Neural cell (in vitro differentiated cells): ENCODE measurements at regions not wholly inside any gene's neighbourhood (a gene's known extent, or its start where the extent isn't known, plus 50 kb on each side); places are given as distances from the start of the nearest gene placed in this dataset.

Experiments
- H2AFZ ChIP-seq: fragments of 200-600, 300-800 bp; sonication (generic), shearing (Covaris generic); 2 replicates; pipeline ENCODE4 v1.6.0; 2014; ENCODE audit warnings: low read depth, mild to moderate bottlenecking, antibody characterized with exemption, low read length, moderate library complexity
- H3F3A ChIP-seq: fragments of 200-600 bp; shearing (Covaris generic); 2 replicates; pipeline ENCODE4 v1.6.1; 2016; ENCODE audit warnings: mild to moderate bottlenecking, moderate library complexity, mixed read lengths, antibody characterized with exemption, low read length; ENCODE audit not compliant: insufficient read depth, poor library complexity, severe bottlenecking
- H3K27ac ChIP-seq: fragments of 200-600, 300-800 bp; sonication (generic), shearing (Covaris generic); 2 replicates; pipeline ENCODE4 v1.5.1; 2014; ENCODE audit warnings: mild to moderate bottlenecking, low read length, moderate library complexity
- H3K27me3 ChIP-seq: fragments of 300-800, 200-600 bp; sonication (generic), shearing (Covaris generic); 2 replicates; pipeline ENCODE4 v1.6.0; 2014; ENCODE audit warnings: mild to moderate bottlenecking, low read depth, low read length, moderate library complexity; ENCODE audit not compliant: insufficient read depth
- H3K36me3 ChIP-seq: fragments of 300-800, 200-600 bp; sonication (generic), shearing (Covaris generic); 2 replicates; pipeline ENCODE4 v1.5.1; 2014; ENCODE audit warnings: mild to moderate bottlenecking, antibody characterized with exemption, low read length, moderate library complexity; ENCODE audit not compliant: insufficient read depth
- H3K4me2 ChIP-seq: fragments of 300-800, 200-600 bp; sonication (generic), shearing (Covaris generic); 2 replicates; pipeline ENCODE4 v1.6.0; 2014; ENCODE audit warnings: mild to moderate bottlenecking, low read length
- H3K4me3 ChIP-seq: fragments of 300-800, 200-600 bp; sonication (generic), shearing (Covaris generic); 2 replicates; pipeline ENCODE4 v1.5.1; 2014; ENCODE audit warnings: mild to moderate bottlenecking, low read length, moderate library complexity
- H3K79me2 ChIP-seq: fragments of 200-600 bp; shearing (Covaris generic); replicated peaks from 2 replicates; pipeline ENCODE4 v1.6.0; 2014; ENCODE audit warnings: mild to moderate bottlenecking, low read length, moderate library complexity; ENCODE audit not compliant: insufficient read depth
- H3K9ac ChIP-seq: fragments of 300-800, 200-600 bp; sonication (generic), shearing (Covaris generic); 2 replicates; pipeline ENCODE4 v1.6.1; 2016; ENCODE audit warnings: mild to moderate bottlenecking, low read length, mixed read lengths
- H3K9me2 ChIP-seq: fragments of 200-600 bp; shearing (Covaris generic); 2 replicates; pipeline ENCODE4 v1.6.1; 2016; ENCODE audit warnings: mild to moderate bottlenecking, low read length, mixed read lengths; ENCODE audit not compliant: insufficient read depth
- H3K9me3 ChIP-seq: fragments of 200-600, 300-800 bp; sonication (generic), shearing (Covaris generic); 2 replicates; pipeline ENCODE4 v1.6.1; 2016; ENCODE audit warnings: mild to moderate bottlenecking, mixed run types, low read length, moderate library complexity, mixed read lengths
- H4K20me1 ChIP-seq: fragments of 200-600 bp; shearing (Covaris generic); 2 replicates; pipeline ENCODE4 v1.6.1; 2016; ENCODE audit warnings: mild to moderate bottlenecking, mixed run types; ENCODE audit not compliant: insufficient read depth
- CTCF ChIP-seq: fragments of 450-650 bp; IDR thresholded peaks from 2 replicates; pipeline ENCODE4 v1.5.1; 2014; ENCODE audit warnings: antibody characterized with exemption, mild to moderate bottlenecking, moderate library complexity; ENCODE audit not compliant: poor library complexity, severe bottlenecking
- EP300 ChIP-seq: fragments of 450-650 bp; conservative IDR thresholded peaks from 2 replicates; pipeline ENCODE4 v1.6.1; 2014; ENCODE audit warnings: antibody characterized with exemption, mild to moderate bottlenecking, moderate library complexity; ENCODE audit not compliant: poor library complexity, severe bottlenecking
- EZH2 ChIP-seq: fragments of 200-600, 300-800 bp; shearing (Covaris generic), sonication (generic); IDR thresholded peaks from 2 replicates; pipeline ENCODE4 v1.6.1; 2014; ENCODE audit warnings: antibody characterized with exemption, low read length, borderline replicate concordance, mild to moderate bottlenecking; ENCODE audit not compliant: insufficient read depth, poor library complexity, severe bottlenecking
- MXI1 ChIP-seq: fragments of 450-650 bp; conservative IDR thresholded peaks from 2 replicates; pipeline ENCODE4 v1.6.1; 2014; ENCODE audit warnings: antibody characterized with exemption, mild to moderate bottlenecking; ENCODE audit not compliant: poor library complexity, severe bottlenecking
- POLR2AphosphoS5 ChIP-seq: IDR thresholded peaks from 2 replicates; pipeline ENCODE4 v1.6.1; 2012
- RAD21 ChIP-seq: fragments of 450-650 bp; conservative IDR thresholded peaks from 2 replicates; pipeline ENCODE4 v1.6.1; 2014; ENCODE audit warnings: antibody characterized with exemption, mild to moderate bottlenecking, moderate library complexity
- SMC3 ChIP-seq: fragments of 450-650 bp; conservative IDR thresholded peaks from 2 replicates; pipeline ENCODE4 v1.6.1; 2014; ENCODE audit warnings: antibody characterized with exemption, mild to moderate bottlenecking, moderate library complexity; ENCODE audit not compliant: poor library complexity
- TAF1 ChIP-seq: IDR thresholded peaks from 2 replicates; pipeline ENCODE4 v1.6.1; 2012; ENCODE audit warnings: low read depth
- TF ChIP-seq, protein P1 (sequence below): IDR thresholded peaks from 2 replicates; pipeline ENCODE4 v1.6.1; 2012; ENCODE audit warnings: borderline replicate concordance

DNA sequence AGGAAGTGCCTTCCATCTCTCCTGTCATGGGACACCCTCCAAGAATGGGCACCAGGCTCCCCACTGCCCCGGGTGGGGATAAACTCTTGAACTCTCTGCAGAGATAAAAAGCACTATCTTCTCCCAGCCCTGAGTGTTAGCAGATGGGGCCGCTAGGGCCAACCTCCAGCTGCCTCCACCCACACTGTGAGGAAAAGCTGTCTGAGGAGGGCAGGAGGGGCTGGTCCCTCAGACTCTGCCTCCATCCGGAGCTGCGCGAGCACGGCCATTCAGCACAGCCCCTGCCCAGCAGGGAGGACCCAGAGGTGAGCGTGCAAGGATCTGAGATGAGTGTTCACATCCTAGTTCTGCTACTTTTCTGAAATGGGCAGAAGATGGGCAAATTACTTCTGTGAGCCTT lies 51.8 kb upstream of the TRABD2B start:
- H3K27me3 ChIP-seq, result no peaks in the 10 kb centered on the region
- no peaks in the 10 kb centered on the region for H3K36me3 ChIP-seq
- no peak overlapping the region for H2AFZ ChIP-seq
- H3K9me2 ChIP-seq, result no peaks in the 10 kb centered on the region
- no peak overlapping the region for H3K4me3 ChIP-seq
- H3K27ac ChIP-seq, result no peak overlapping the region
- H4K20me1 ChIP-seq, result no peaks in the 10 kb centered on the region
- H3F3A ChIP-seq, result no peaks in the 10 kb centered on the region
- H3K4me2 ChIP-seq, result no peak overlapping the region
- H3K79me2 ChIP-seq, result no peaks in the 10 kb centered on the region
- no peak overlapping the region for H3K9ac ChIP-seq
- no peaks in the 10 kb centered on the region for H3K9me3 ChIP-seq
- TF ChIP-seq POLR2AphosphoS5, result no peak

- H3K4me2 ChIP-seq, result no peak overlapping the region
- H3K9me3 ChIP-seq, result no peaks in the 10 kb centered on the region
- no peaks in the 10 kb centered on the region for H3K27me3 ChIP-seq
- no peaks in the 10 kb centered on the region for H3K36me3 ChIP-seq
- H3K9ac ChIP-seq, result no peak overlapping the region
- no peak overlapping the region for H3K27ac ChIP-seq
- no peak for TF ChIP-seq CTCF
- TF ChIP-seq EP300, result no peak
- no peak for TF ChIP-seq SMC3
- TF ChIP-seq, protein P1, sequence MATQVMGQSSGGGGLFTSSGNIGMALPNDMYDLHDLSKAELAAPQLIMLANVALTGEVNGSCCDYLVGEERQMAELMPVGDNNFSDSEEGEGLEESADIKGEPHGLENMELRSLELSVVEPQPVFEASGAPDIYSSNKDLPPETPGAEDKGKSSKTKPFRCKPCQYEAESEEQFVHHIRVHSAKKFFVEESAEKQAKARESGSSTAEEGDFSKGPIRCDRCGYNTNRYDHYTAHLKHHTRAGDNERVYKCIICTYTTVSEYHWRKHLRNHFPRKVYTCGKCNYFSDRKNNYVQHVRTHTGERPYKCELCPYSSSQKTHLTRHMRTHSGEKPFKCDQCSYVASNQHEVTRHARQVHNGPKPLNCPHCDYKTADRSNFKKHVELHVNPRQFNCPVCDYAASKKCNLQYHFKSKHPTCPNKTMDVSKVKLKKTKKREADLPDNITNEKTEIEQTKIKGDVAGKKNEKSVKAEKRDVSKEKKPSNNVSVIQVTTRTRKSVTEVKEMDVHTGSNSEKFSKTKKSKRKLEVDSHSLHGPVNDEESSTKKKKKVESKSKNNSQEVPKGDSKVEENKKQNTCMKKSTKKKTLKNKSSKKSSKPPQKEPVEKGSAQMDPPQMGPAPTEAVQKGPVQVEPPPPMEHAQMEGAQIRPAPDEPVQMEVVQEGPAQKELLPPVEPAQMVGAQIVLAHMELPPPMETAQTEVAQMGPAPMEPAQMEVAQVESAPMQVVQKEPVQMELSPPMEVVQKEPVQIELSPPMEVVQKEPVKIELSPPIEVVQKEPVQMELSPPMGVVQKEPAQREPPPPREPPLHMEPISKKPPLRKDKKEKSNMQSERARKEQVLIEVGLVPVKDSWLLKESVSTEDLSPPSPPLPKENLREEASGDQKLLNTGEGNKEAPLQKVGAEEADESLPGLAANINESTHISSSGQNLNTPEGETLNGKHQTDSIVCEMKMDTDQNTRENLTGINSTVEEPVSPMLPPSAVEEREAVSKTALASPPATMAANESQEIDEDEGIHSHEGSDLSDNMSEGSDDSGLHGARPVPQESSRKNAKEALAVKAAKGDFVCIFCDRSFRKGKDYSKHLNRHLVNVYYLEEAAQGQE, result no peak
- TF ChIP-seq MXI1, result no peak
- no peak for TF ChIP-seq EZH2
- TF ChIP-seq RAD21, result no peak
- no peak for TF ChIP-seq TAF1
- TF ChIP-seq POLR2AphosphoS5, result no peak
- no peaks in the 10 kb centered on the region for H3K9me2 ChIP-seq
- no peaks in the 10 kb centered on the region for H3K79me2 ChIP-seq
- no peaks in the 10 kb centered on the region for H3F3A ChIP-seq
- H4K20me1 ChIP-seq, result no peaks in the 10 kb centered on the region
- no peak overlapping the region for H3K4me3 ChIP-seq
- no peak overlapping the region for H2AFZ ChIP-seq
These were observed 50.9 kb upstream of the TRABD2B start for GRCh38 chr1:48048064-48048463.

DNA sequence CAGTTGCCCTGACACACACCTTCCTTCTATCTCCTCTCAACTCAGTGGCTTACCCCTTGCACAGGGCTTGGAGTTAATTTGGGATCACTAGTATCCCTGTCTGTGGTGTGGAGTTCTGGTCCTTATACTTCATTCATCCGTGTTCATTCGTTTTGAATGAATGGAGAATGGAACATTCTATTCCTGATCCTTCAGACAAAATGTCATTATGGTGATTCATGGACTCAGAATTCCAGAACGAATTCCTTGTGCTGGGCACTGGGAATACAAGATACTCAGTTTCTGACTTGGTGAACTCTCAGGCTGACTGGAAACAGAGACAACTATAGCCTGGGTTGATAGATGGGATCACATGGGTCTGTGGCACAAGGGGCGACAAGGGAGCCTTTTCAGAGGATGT lies 49.9 kb upstream of the TRABD2B start:
- Histone ChIP-seq H3K9ac (no peak overlapping the region), H3K27ac (no peak overlapping the region), H3K36me3 (no peaks in the 10 kb centered on the region), H3F3A (no peaks in the 10 kb centered on the region), H3K4me2 (no peak overlapping the region), H3K9me2 (no peaks in the 10 kb centered on the region), H3K79me2 (no peaks in the 10 kb centered on the region), H2AFZ (no peak overlapping the region), H3K27me3 (no peaks in the 10 kb centered on the region), H3K9me3 (no peaks in the 10 kb centered on the region), H3K4me3 (no peak overlapping the region), H4K20me1 (no peaks in the 10 kb centered on the region)
- TF ChIP-seq POLR2AphosphoS5 (no peak), EZH2 (no peak), MXI1 (no peak), EP300 (no peak), RAD21 (no peak), TAF1 (no peak), CTCF (no peak), SMC3 (no peak)
- TF ChIP-seq, protein P1, result no peak
